Choroid plexus epithelial cell (primary cell): ENCODE measurements at regions not wholly inside any gene's neighbourhood (a gene's known extent, or its start where the extent isn't known, plus 50 kb on each side); places are given as distances from the start of the nearest gene placed in this dataset.

Experiments used
- DNase-seq: peaks from one replicate; pipeline ENCODE4 v3.0.0-alpha.2; 2010; ENCODE audit warnings: low read depth
- H3K4me3 ChIP-seq: 2 replicates; pipeline ENCODE4 v1.5.1; 2011; ENCODE audit warnings: low read depth, mild to moderate bottlenecking, control low read depth, low read length, moderate library complexity
- TF ChIP-seq, protein P1 (sequence below): conservative IDR thresholded peaks from 2 replicates; pipeline ENCODE4 v1.5.1; 2011; ENCODE audit warnings: low read depth, mild to moderate bottlenecking, control low read depth, inconsistent platforms, low read length, moderate library complexity

DNA sequence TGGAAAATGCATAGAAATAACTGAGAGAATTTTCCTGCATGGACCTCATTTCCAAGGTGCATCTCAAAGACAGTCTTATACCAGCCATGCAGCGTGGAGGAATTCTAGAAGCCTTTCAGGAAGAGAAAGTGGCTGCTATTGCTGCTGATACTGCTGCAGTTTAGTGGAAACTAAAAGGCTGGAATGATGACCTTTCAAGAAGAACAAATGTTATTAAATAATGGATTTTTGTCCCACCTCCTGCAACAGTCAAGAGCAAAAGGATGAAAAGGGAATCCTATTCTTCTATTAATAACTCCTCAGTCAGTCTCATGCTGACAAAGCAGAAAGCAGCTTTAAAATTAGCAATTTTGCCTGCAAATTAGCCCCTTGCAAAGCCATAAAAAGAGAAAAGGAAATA, 68.2 kb upstream of the C1orf87 start:
- DNase-seq: no peak
- H3K4me3 ChIP-seq: no peak overlapping the region

DNA sequence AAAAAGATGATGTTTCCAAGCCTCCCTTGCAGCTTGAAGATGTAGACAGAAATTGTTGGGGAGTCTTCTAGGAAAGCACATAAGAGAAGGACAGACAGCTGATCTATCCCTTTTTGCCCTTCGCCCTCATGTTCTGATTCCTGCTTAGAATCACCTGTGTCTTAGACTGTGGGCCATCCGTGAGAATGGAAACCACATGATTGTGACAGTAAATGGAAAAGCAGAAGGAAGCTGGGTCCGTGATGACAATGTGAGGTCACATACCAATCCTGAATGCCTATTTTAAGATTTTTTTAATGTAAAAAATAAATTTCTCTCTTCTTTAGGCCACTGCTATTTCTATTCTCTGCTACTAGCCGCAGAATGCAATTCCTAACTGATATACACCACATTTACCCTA, 67.7 kb upstream of the C1orf87 start:
- no peak overlapping the region for H3K4me3 ChIP-seq

More for the DNA sequence above, 68.2 kb upstream of the C1orf87 start:
- TF ChIP-seq, protein P1, sequence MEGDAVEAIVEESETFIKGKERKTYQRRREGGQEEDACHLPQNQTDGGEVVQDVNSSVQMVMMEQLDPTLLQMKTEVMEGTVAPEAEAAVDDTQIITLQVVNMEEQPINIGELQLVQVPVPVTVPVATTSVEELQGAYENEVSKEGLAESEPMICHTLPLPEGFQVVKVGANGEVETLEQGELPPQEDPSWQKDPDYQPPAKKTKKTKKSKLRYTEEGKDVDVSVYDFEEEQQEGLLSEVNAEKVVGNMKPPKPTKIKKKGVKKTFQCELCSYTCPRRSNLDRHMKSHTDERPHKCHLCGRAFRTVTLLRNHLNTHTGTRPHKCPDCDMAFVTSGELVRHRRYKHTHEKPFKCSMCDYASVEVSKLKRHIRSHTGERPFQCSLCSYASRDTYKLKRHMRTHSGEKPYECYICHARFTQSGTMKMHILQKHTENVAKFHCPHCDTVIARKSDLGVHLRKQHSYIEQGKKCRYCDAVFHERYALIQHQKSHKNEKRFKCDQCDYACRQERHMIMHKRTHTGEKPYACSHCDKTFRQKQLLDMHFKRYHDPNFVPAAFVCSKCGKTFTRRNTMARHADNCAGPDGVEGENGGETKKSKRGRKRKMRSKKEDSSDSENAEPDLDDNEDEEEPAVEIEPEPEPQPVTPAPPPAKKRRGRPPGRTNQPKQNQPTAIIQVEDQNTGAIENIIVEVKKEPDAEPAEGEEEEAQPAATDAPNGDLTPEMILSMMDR: no peak

DNA sequence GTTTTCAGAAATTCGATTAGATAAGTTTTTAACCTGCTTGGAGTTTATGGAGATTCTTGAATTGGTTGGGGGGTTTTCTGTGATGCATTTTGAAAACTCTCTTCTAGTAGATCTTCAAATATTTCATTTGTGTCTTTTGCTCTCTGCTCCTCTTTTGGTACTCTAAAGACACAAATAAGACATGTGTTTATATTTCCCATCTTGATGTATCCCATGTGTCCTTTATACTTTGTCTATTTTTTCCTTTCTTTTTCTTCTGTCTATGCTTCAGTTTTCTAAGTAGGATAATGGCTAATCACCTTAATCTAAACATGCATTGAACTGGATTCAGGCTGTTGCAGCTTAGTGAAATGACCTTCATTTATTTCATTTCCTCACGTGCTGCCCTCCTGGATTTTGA, 63.8 kb upstream of the C1orf87 start:
- no peak overlapping the region for H3K4me3 ChIP-seq
- DNase-seq: no peak
- TF ChIP-seq, protein P1: no peak

More for the DNA sequence above, 67.7 kb upstream of the C1orf87 start:
- TF ChIP-seq, protein P1: no peak
- DNase-seq: no peak

DNA sequence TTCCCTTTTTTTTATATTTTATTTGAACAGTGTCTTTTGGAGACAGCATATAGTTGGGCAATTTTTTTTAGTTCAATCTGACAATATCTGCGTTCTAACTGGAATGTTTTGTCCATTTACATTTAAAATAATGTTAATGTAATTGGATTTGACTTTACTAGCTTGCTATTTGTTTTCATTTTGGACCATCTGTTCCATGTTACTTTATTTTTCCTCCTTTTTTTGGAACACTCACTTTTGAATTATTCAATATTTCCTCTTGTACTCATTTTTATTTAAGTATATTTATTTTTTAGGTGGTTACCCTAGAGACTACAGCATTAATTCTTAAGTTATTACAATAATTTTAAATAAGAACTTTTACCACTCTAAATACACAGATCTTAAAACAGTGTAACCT, 62.8 kb upstream of the C1orf87 start:
- no peak for DNase-seq
- TF ChIP-seq, protein P1: no peak
- H3K4me3 ChIP-seq: no peak overlapping the region

DNA sequence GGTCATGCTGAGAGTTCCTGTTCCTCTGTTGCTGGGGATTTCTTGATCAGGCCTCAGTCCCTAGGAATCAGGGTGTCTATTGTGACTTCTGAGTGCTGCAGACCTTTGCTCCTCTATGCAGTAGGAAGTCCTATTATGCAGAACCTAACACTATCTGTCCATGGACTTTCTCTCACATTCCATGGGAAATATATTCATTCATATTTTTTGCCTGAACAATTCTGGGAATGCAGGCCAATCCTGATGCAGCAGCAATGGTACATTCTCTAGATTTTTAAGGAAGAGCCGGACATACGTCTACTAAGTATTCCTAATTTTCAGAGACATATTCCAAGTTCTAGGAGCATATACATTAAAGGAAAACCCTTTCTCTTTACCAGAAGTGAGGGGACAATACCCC, 61.1 kb upstream of the C1orf87 start:
- no peak for DNase-seq
- H3K4me3 ChIP-seq: no peak overlapping the region
- TF ChIP-seq, protein P1: no peak

DNA sequence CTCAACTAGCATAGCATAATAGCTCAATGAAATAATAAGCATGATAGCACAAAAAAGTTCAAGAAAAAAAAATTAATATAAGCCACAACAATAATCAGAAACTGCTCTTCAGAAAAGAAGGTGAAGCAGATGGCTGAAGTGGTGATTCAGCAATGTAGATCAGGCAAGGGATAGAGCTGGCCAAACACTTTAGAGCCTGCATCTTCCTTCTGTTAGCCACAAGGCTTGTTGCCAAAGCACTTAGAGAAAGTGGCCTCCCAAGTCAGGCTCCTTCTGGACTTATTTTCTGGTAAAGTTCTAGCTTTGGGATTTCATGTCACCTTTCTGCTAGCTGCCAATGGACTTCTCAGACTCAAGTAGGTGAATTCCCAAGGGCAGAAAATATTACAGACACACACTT, 60.3 kb upstream of the C1orf87 start:
- TF ChIP-seq, protein P1: no peak
- DNase-seq: peak; percentile 61
- H3K4me3 ChIP-seq: no peak overlapping the region

DNA sequence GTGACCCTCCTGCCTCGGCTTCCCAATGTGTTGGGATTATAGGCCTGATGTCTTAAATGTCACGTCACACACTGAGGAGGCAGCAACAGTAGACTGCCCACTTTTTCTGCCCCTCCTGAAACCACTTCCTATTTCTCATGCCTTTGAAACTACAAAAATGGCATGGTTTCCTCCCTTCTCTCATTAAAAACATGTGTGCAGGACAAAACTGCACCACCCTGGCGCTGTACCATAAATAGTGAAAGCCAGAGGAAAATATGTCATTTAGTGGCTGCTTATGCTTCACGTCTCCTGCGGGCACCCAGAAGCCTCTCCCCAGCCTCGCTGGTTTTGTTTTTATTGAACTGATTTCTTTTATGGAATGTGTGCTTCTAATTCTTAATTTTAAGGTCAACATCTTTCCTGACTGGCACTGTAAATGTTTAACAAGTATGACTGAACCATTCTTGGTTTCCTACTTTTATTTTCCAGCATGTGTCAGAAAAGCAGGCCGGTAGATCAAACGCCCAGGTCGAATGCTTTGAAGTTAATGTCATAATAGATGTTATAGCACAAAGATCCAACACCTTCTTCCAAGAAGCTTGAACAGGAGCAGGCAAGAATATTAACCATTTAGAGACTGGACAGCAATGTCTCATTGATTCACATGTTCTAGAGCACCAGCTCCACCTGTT, 59.6 kb upstream of the C1orf87 start:
- TF ChIP-seq, protein P1: no peak
- DNase-seq: peak; percentile 22
- H3K4me3 ChIP-seq: no peak overlapping the region
